CD4-positive, alpha-beta T cell (primary cell): ENCODE measurements at regions not wholly inside any gene's neighbourhood (a gene's known extent, or its start where the extent isn't known, plus 50 kb on each side); places are given as distances from the start of the nearest gene placed in this dataset.

Experiments used
- ATAC-seq: fragments of 200-7000 bp; cut with Tn5 transposase; one replicate; pipeline ENCODE4 v1.10.0; 2022; ENCODE audit warnings: mild to moderate bottlenecking; ENCODE audit not compliant: poor library complexity
- CTCF ChIA-PET: fragments of 350-600 bp; sonication (Branson Sonifier 250); formaldehyde crosslinking; loops from one replicate; lab custom pipeline; 2021; ENCODE audit warnings: antibody characterized with exemption, inconsistent platforms; lab: Charles Lee
- POLR2A ChIA-PET: fragments of 350-600 bp; sonication (Branson Sonifier 250); formaldehyde crosslinking; loops from one replicate; lab custom pipeline; 2021; ENCODE audit warnings: antibody characterized with exemption, inconsistent platforms; lab: Charles Lee
- DNase-seq, 14 experiments: peaks; one replicate each; pipeline ENCODE4 v3.0.0-alpha.2; 2013 to 2020; ENCODE audit warnings: mixed read lengths in 2 of 14
- H3K27ac ChIP-seq, 2 donors: one replicate each; pipeline versions ENCODE4 v1.5.1 to v1.7.0; 2013; ENCODE audit warnings: low read length in 2 of 2, low read depth in 1 of 2, mild to moderate bottlenecking in 1 of 2
- H3K27me3 ChIP-seq, 2 experiments: 1 replicate in 1 of 2; 2 replicates in 1 of 2; pipeline versions ENCODE4 v1.6.1 to v1.7.0; 2013; ENCODE audit warnings: low read length in 2 of 2, control low read depth in 1 of 2, mild to moderate bottlenecking in 1 of 2, moderate library complexity in 1 of 2; ENCODE audit not compliant: insufficient read depth in 2 of 2, control insufficient read depth in 1 of 2
- H3K36me3 ChIP-seq: one replicate; pipeline ENCODE4 v1.6.1; 2013; ENCODE audit warnings: low read length, control low read depth; ENCODE audit not compliant: insufficient read depth
- H3K4me1 ChIP-seq: one replicate; pipeline ENCODE4 v1.6.1; 2013; ENCODE audit warnings: low read length, control low read depth; ENCODE audit not compliant: insufficient read depth
- H3K4me3 ChIP-seq: one replicate; pipeline ENCODE4 v1.5.1; 2013; ENCODE audit warnings: mild to moderate bottlenecking, low read length, moderate library complexity
- H3K9me3 ChIP-seq, 2 experiments: 1 replicate in 1 of 2; 2 replicates in 1 of 2; pipeline versions ENCODE4 v1.6.1 to v1.7.0; 2013; ENCODE audit warnings: low read length in 2 of 2, mild to moderate bottlenecking in 2 of 2, control low read depth in 1 of 2, moderate library complexity in 1 of 2; ENCODE audit not compliant: control insufficient read depth in 1 of 2, insufficient read depth in 1 of 2
- H3K27ac Mint-ChIP-seq: one replicate; pipeline ENCODE4 v1.8.0; 2020; ENCODE audit warnings: mixed read lengths
- H3K27me3 Mint-ChIP-seq: one replicate; pipeline ENCODE4 v1.8.0; 2021; ENCODE audit warnings: mixed read lengths
- H3K36me3 Mint-ChIP-seq: one replicate; pipeline ENCODE4 v1.8.0; 2021; ENCODE audit warnings: low read depth, mixed read lengths
- H3K4me1 Mint-ChIP-seq: one replicate; pipeline ENCODE4 v1.8.0; 2021; ENCODE audit warnings: low read depth, mixed read lengths
- H3K4me3 Mint-ChIP-seq: one replicate; pipeline ENCODE4 v1.8.0; 2020; ENCODE audit warnings: mild to moderate bottlenecking, mixed read lengths
- H3K9me3 Mint-ChIP-seq: one replicate; pipeline ENCODE4 v1.8.0; 2020; ENCODE audit warnings: mixed read lengths
- CTCF ChIP-seq: fragments of 200-600 bp; IDR thresholded peaks from one replicate; pipeline ENCODE4 v1.8.0; 2022; ENCODE audit warnings: antibody characterized with exemption, mild to moderate bottlenecking
- intact Hi-C, 2 experiments: fragments of 100-400 bp; cut with DNase I in 1 of 2; cut with micrococcal nuclease in 1 of 2; formaldehyde crosslinking; loops; one replicate each; pipeline versions ENCODE4 v1.15.1 to v1.9.0; 2023 to 2025; cut with DNase I, micrococcal nuclease

GRCh38 chr7:68914006-68914405 is 684.3 kb upstream of the AUTS2 start:
- DNase-seq = no peak
- peaks cover 6% of the 10 kb centered on the region for H3K9me3 Mint-ChIP-seq
- H3K27ac ChIP-seq = no peak overlapping the region
- CTCF ChIA-PET = no interaction called here
- H3K27ac Mint-ChIP-seq = no peak overlapping the region
- no peak for TF ChIP-seq CTCF
- H3K4me1 Mint-ChIP-seq = no peaks in the 10 kb centered on the region
- H3K27me3 Mint-ChIP-seq = no peaks in the 10 kb centered on the region
- no peaks in the 10 kb centered on the region for H3K27me3 ChIP-seq
- H3K4me1 ChIP-seq = no peaks in the 10 kb centered on the region
- H3K4me3 ChIP-seq = no peak overlapping the region
- no peaks in the 10 kb centered on the region for H3K36me3 Mint-ChIP-seq
- no peak for ATAC-seq
- no peak overlapping the region for H3K4me3 Mint-ChIP-seq
- no peaks in the 10 kb centered on the region for H3K36me3 ChIP-seq
- peaks cover 6 to 25% of the 10 kb centered on the region in 2 experiments for H3K9me3 ChIP-seq
- POLR2A ChIA-PET = no interaction called here
- intact Hi-C loops = no loop called here

GRCh38 chr7:68917041-68917651 is 681.1 kb upstream of the AUTS2 start:
- no peaks in the 10 kb centered on the region for H3K27me3 Mint-ChIP-seq
- no peak for TF ChIP-seq CTCF
- ChIA-PET POLR2A (no interaction called here), CTCF (no interaction called here)
- Histone ChIP-seq H3K4me1 (no peaks in the 10 kb centered on the region), H3K27ac (no peak overlapping the region), H3K4me3 (no peak overlapping the region), H3K9me3 (peaks cover 5 to 24% of the 10 kb centered on the region in 2 experiments), H3K27me3 (no peaks in the 10 kb centered on the region), H3K36me3 (no peaks in the 10 kb centered on the region)
- no peaks in the 10 kb centered on the region for H3K36me3 Mint-ChIP-seq
- H3K4me3 Mint-ChIP-seq = no peak overlapping the region
- ATAC-seq = no peak
- H3K27ac Mint-ChIP-seq = no peak overlapping the region
- no peak for DNase-seq
- no peaks in the 10 kb centered on the region for H3K4me1 Mint-ChIP-seq
- peaks cover 6% of the 10 kb centered on the region for H3K9me3 Mint-ChIP-seq
- intact Hi-C loops = no loop called here

GRCh38 chr7:68918621-68919020 is 679.7 kb upstream of the AUTS2 start:
- Histone ChIP-seq H3K27ac (no peak overlapping the region), H3K4me3 (no peak overlapping the region), H3K9me3 (peaks cover 5 to 24% of the 10 kb centered on the region in 2 experiments), H3K27me3 (no peaks in the 10 kb centered on the region), H3K4me1 (no peaks in the 10 kb centered on the region), H3K36me3 (no peaks in the 10 kb centered on the region)
- no peaks in the 10 kb centered on the region for H3K36me3 Mint-ChIP-seq
- ATAC-seq = no peak
- H3K4me1 Mint-ChIP-seq = no peaks in the 10 kb centered on the region
- DNase-seq = no peak
- ChIA-PET CTCF (no interaction called here), POLR2A (no interaction called here)
- no peak for TF ChIP-seq CTCF
- no peak overlapping the region for H3K27ac Mint-ChIP-seq
- H3K27me3 Mint-ChIP-seq = no peaks in the 10 kb centered on the region
- intact Hi-C loops = no loop called here
- no peak overlapping the region for H3K4me3 Mint-ChIP-seq
- peaks cover 6% of the 10 kb centered on the region for H3K9me3 Mint-ChIP-seq
